GM12878 (cell line): ENCODE measurements at regions not wholly inside any gene's neighbourhood (a gene's known extent, or its start where the extent isn't known, plus 50 kb on each side); places are given as distances from the start of the nearest gene placed in this dataset.

ENCODE experiments used
- HCFC1 ChIP-seq: fragments of 150-350 bp; IDR thresholded peaks from 2 replicates; pipeline ENCODE4 v1.6.1; 2014; ENCODE audit warnings: low read length
- JUND ChIP-seq: IDR thresholded peaks from 2 replicates; pipeline ENCODE4 v1.6.1; 2012; ENCODE audit warnings: low read depth, mild to moderate bottlenecking, low read length, improper control_type of control experiment, moderate library complexity
- NFYB ChIP-seq: IDR thresholded peaks from 2 replicates; pipeline ENCODE4 v1.6.1; 2011; ENCODE audit warnings: low read depth, mild to moderate bottlenecking, low read length, improper control_type of control experiment, moderate library complexity; ENCODE audit not compliant: insufficient read depth
- NR2C2 ChIP-seq: IDR thresholded peaks from 2 replicates; pipeline ENCODE4 v1.6.1; 2011; ENCODE audit warnings: borderline replicate concordance, low read depth; ENCODE audit not compliant: control insufficient read depth, insufficient read length
- REST ChIP-seq: IDR thresholded peaks from 2 replicates; pipeline ENCODE4 v1.6.1; 2012; ENCODE audit warnings: mild to moderate bottlenecking, low read depth, low read length
- USF2 ChIP-seq: IDR thresholded peaks from 2 replicates; pipeline ENCODE4 v1.6.1; 2011; ENCODE audit warnings: low read depth, low read length, improper control_type of control experiment, borderline replicate concordance
- TF ChIP-seq, protein P1 (sequence below), 3 experiments: IDR thresholded peaks in 2 of 3; conservative IDR thresholded peaks in 1 of 3; 2 replicates each; pipeline ENCODE4 v1.5.1; 2011; ENCODE audit warnings: low read depth in 3 of 3, low read length in 3 of 3, mild to moderate bottlenecking in 3 of 3, control low read depth in 2 of 3, moderate library complexity in 2 of 3, inconsistent platforms in 1 of 3, mixed read lengths in 1 of 3; ENCODE audit not compliant: control insufficient read depth in 2 of 3, insufficient read depth in 1 of 3; ENCODE audit errors: extremely low read depth in 1 of 3

- TF ChIP-seq REST (no peak), USF2 (no peak), HCFC1 (no peak), JUND (no peak), NR2C2 (no peak), NFYB (no peak)
- TF ChIP-seq, protein P1, sequence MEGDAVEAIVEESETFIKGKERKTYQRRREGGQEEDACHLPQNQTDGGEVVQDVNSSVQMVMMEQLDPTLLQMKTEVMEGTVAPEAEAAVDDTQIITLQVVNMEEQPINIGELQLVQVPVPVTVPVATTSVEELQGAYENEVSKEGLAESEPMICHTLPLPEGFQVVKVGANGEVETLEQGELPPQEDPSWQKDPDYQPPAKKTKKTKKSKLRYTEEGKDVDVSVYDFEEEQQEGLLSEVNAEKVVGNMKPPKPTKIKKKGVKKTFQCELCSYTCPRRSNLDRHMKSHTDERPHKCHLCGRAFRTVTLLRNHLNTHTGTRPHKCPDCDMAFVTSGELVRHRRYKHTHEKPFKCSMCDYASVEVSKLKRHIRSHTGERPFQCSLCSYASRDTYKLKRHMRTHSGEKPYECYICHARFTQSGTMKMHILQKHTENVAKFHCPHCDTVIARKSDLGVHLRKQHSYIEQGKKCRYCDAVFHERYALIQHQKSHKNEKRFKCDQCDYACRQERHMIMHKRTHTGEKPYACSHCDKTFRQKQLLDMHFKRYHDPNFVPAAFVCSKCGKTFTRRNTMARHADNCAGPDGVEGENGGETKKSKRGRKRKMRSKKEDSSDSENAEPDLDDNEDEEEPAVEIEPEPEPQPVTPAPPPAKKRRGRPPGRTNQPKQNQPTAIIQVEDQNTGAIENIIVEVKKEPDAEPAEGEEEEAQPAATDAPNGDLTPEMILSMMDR (IDR thresholded peaks at IDR 0.05 in 2 of 3, conservative IDR thresholded peaks at IDR 0.05 in 1 of 3; ENCODE audit: control insufficient read depth in 2 of 3, extremely low read depth in 1 of 3, insufficient read depth in 1 of 3, low read depth in 3 of 3, low read length in 3 of 3): no peak
Observed at GRCh38 chr9:23438299-23438907, 387.6 kb downstream of the ELAVL2 start.
